Mammary epithelial cell (primary cell): ENCODE measurements at regions not wholly inside any gene's neighbourhood (a gene's known extent, or its start where the extent isn't known, plus 50 kb on each side); places are given as distances from the start of the nearest gene placed in this dataset.

Experiments used
- EZH2 ChIP-seq: IDR thresholded peaks from 2 replicates; pipeline ENCODE4 v1.6.1; 2012; ENCODE audit warnings: low read length, inconsistent platforms, borderline replicate concordance
- TF ChIP-seq, protein P1 (sequence below), 2 donors: IDR thresholded peaks in 1 of 2; conservative IDR thresholded peaks in 1 of 2; 2 replicates each; pipeline ENCODE4 v1.5.1; 2011 to 2012; ENCODE audit warnings: inconsistent platforms in 2 of 2, low read length in 2 of 2, mild to moderate bottlenecking in 2 of 2, control low read depth in 1 of 2, low read depth in 1 of 2; ENCODE audit not compliant: insufficient read depth in 1 of 2; ENCODE audit errors: extremely low read depth in 1 of 2

GRCh38 chr19:32018014-32018413 lies 327.4 kb upstream of the ZNF507 start:
- no peak for TF ChIP-seq EZH2
- TF ChIP-seq, protein P1, sequence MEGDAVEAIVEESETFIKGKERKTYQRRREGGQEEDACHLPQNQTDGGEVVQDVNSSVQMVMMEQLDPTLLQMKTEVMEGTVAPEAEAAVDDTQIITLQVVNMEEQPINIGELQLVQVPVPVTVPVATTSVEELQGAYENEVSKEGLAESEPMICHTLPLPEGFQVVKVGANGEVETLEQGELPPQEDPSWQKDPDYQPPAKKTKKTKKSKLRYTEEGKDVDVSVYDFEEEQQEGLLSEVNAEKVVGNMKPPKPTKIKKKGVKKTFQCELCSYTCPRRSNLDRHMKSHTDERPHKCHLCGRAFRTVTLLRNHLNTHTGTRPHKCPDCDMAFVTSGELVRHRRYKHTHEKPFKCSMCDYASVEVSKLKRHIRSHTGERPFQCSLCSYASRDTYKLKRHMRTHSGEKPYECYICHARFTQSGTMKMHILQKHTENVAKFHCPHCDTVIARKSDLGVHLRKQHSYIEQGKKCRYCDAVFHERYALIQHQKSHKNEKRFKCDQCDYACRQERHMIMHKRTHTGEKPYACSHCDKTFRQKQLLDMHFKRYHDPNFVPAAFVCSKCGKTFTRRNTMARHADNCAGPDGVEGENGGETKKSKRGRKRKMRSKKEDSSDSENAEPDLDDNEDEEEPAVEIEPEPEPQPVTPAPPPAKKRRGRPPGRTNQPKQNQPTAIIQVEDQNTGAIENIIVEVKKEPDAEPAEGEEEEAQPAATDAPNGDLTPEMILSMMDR (conservative IDR thresholded peaks at IDR 0.05 in 1 of 2, IDR thresholded peaks at IDR 0.05 in 1 of 2; ENCODE audit: extremely low read depth in 1 of 2, insufficient read depth in 1 of 2, low read depth in 1 of 2, low read length in 2 of 2), result no peak
